ENCODE measurements at regions not wholly inside any gene's neighbourhood (a gene's known extent, or its start where the extent isn't known, plus 50 kb on each side); places are given as distances from the start of the nearest gene placed in this dataset.
"Not testable (repeated sequence)": the region's sequence is repeated elsewhere in the genome, so short reads cannot be mapped to it uniquely, and the experiment has no call there.

DNA sequence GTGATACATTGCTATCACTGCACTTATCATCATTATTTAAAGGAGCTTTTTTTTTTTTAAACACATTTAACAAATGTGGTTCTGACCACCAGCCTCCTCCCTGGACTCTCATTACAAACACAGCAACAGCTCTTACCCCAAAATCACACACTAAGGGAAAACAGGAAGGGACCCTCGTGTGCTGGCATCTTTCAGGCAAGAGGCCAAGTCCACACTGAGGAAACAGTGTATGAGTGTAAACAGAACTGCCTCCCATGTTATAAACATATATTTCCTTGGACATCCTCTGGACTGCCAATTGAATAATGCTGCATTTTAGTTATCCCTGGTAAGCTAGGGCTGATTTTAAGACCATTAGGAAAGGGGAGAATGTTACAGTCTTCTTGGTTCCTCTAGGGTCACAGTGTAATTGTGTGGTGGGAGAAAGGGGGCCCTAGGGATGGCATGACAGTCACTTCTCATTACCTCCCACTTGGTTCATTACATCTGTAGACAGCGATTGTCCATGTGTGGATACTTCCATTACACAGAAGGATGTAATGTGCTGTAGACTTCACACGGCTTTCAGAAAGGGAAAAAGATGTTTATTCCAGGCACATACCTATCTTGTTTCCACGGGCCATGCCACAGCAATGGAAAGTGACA is 244.6 kb upstream of the TET2 start:
- DNase-seq, result no peak

DNA sequence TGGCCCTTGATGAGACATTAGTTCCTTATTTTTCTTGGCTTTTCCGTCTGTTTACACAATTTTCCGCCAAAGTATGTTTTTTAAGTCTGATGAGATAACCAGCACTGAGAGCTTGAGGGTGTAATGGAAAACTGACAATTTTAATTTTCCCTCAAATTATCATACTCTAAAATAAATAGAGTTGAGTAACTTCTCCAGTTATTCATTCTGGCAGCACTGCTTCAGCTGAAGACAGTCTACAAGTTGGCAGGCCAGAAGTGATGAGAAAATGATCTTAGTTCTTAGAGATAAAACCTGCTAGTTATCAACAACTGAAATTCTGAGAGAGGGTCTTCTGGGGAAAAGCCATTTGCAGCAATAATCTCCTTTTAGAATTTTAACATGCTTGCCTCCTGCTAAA is 241.6 kb upstream of the TET2 start:
- DNase-seq, result no peak

DNA sequence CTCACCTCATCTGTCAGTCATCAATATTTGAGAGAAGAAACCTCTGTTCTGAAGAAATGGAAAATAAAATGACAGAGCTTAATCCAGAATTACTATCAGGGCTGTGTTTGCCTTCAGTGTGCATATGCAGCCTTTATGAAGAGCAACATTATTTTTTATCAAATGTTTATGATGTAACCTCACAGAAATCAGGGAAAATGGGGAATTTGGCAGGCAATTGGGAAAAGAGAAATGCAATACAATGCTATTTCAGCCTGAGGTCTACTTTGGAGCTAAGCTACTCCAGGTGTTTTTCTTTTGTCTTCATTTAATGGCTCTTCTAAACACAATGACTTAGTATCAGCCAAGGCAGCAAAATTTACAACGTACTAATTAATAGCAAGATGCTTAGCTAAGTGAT is 241.1 kb upstream of the TET2 start:
- no peak for DNase-seq

DNA sequence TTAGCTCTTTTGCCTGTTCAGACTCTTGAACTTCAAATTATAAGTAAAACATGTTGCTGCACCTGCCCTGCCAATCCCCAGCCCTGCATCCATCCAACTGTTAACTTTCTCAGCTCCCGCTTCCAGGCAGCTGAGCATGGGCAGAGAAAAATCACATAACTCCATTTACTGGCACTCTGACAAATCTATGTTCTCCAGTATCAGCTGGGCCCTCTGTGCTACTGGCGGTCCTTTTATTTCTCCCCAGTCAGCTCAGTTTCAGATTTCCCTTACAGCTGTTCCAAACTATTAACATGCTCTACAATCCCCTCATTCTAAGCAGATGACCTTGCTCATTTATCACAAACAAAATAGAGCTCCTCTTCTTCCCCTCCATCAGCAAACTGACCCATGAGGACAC is 240.4 kb upstream of the TET2 start:
- peak; percentile 54 for DNase-seq

DNA sequence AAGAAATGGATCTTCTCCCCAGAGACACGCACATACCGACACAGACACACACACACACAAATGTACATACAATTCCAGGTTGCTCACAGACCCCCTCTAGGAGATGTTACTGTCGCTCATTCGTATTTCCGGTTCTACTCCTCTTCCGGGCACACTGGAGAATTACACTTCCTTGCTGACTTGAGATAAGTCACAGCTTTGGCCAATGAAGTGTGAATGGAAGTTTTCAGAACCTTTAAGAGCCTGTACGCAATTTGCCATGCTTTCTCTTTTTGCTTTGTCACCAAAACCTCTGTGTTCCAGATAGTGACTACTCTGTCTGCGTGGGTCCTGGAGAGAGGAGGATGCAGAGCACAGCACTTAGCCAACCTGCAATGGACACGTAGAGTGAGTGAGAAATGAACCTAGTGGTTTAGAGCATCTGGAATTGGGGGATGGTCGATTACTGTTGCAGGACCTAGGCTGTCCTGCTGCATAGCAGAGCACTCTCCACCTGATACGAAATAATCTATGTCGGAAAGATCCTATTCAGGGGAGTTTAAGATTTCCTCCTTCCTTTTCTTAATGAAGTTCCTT is 239.5 kb upstream of the TET2 start:
- no peak for DNase-seq

DNA sequence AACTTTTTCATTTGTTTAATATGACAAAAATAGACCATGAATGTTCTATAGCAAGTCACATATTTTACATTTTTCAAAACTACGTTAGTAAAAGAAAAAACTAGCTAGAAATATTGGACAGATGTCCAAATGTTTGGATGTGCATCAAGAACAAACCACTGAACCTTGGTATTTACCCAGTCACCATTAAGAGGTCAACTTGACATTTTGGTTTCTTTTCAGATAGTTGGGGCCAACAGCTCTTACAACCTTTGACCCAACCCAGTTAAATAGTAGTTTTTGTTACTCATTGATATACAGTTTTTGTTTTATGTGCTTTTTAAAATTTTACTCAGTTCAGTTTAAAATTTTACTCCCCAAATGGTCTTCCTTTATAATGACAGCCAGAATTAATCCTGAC is 238.7 kb upstream of the TET2 start:
- no peak for DNase-seq

DNA sequence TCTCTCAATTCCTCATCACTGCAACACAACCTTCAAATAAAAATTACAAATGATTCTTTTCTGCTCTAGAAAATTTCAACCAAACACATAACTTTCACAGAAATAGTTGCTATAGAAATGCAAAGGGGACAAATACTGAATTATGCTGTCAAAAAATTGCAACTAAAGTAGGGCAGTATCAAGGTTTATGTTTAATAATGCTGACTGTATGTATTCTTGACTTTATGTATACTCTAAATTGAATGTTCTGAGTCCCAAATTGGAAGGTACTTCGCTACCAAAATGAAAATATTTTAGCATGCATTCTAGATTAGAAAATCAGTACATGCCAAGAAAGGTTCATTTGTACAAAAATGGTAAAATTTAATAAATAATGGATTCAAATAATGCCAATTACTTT is 237.3 kb upstream of the TET2 start:
- no peak for DNase-seq

DNA sequence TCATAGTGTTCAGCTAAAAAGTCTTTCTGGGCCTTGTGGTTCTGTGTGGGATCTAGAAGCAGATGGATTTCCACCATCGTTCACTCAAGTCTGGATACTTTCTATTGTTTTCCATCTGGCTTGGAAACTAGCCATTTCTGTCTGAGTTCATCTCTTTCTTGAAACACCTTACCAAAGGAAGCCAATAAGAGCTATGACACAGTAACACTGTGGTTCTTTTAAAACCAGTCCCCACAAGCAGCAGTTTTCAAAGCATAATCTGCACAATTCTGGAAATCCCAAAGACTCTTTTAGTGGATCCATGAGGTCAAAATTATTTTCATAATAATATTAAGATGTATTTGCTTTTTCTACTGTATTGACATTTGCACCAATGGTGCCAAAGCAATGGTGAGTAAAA is 234.2 kb upstream of the TET2 start:
- DNase-seq, result no peak

DNA sequence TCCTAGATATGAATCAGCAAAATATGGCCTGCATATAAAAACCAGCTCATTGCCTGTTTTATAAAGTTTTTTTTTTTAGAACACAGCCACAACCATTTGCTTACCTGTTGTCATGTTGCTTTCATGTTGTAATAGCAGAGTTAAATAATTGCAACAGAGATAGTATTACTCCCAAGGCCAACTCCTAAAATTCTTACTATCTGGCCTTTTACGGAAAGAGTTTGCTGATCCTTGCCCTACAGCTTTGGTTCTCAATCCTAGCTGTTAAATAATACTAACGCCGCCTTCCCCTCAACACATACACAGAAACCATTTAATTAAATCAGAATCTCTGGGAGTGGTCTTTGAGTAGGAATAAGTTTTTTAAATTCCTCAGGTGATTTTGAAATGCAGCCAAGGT is 231.3 kb upstream of the TET2 start:
- no peak for DNase-seq

DNA sequence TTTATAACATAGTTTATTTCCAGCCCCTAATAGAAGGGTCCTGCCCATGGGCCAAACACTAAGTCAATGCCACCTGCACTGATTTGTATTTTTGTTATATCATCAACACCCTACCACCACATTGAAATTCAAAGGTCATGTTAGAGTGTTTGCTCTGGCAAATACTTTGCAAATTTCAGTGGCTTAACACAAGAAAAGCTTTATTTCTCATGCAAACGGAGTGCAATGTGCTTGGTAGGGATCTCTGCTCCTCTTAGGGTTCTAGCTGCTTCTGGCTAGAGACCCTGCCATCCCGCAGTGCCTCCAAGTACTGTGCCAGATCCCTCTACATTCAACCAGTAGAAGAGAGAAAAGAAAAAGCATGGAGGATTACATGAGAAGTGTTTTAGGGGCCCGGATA is 230.8 kb upstream of the TET2 start:
- DNase-seq, result no peak

DNA sequence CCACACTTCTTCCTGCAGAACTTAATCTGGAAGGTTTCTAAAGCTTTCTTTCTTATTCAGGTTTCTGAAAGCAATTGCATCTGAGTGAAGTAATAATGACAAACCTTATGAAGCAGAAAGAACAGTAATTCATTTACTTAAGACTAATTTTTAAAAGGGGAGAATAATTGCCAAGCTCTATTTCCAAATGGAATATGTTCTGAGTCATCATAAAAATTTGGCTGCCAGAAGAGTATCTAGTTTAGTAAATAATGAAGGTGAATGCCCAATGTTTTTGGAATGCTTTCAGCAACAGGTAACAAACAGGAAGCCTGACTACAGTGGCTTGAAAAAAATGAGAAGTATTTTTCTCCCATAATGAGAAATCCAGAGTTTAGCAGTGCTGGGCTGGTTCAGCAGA is 227.3 kb upstream of the TET2 start:
- DNase-seq, result no peak

DNA sequence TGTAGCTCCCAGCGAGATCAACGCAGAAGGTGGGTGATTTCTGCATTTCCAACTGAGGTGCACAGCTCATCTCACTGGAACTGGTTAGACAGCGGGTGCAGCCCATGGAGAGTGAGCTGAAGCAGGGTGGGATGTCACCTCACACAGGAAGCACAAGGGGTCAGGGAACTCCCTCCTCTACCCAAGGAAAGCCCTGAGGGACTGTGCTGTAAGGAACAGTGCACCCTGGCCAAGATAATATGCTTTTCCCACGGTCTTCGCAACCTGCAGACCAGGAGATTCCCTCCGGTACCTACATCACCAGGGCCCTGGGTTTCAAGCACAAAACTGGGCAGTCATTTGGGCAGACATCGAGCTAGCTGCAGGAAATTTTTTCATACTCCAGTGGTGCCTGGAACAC is 216.4 kb upstream of the TET2 start:
- DNase-seq, result no peak

DNA sequence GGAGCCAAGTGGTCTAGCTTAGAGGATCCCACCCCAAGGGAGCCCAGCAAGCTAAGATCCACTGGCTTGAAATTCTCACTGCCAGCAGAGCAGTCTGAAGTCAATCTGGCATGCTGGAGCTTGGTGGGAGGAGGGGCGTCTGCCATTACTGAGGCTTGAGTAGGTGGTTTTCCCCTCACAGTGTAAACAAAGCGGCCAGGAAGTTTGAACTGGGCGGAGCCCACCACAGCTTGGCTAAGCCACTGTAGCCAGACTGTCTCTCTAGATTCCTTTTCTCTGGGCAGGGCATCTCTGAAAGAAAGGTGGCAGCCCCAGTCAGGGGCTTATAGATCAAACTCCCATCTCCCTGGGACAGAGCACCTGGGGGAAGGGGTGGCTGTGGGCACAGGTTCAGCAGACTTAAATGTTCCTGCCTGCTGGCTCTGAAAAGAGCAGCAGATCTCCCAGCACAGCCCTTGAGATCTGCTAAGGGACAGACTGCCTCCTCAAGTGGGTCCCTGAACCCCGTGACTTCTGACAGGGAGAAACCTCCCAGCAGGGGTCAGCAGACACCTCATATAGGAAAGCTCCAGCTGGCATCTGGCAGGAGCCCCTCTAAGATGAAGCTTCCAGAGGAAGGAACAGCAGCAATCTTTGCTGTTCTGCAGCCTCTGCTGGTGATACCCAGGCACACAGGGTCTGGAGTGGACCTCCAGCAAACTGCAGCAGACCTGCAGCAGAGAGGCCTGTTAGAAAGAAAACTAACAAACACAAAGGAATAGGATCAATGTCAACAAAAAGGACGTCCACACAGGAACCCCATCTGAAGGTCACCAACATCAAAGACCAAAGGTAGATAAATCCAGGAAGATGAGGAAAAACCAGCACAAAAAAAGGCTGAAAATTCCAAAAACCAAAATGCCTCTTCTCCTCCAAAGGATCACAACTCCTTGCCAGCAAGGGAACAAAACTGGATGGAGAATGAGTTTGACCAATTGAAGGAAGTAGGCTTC is 215.6 kb upstream of the TET2 start:
- DNase-seq, result not testable (repeated sequence)

DNA sequence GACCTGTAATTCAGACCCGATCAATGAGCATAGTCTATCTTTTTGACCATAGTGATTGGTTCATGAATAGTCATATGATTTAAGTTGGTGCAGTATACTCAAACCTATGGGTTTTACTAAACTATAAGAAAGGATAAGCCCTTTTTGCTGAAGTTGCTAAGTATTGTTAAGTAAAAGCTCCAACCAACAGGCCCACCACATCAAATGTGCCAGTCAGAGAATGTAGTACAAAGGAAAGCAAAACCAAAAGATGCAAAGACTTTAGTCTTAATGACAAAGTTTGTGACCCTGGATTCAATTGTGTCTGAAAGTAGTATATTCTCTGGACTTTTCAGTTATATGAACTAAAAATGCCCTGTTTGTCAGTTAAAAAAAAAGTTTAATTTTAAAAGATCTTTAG is 208.1 kb upstream of the TET2 start:
- DNase-seq, result no peak

DNA sequence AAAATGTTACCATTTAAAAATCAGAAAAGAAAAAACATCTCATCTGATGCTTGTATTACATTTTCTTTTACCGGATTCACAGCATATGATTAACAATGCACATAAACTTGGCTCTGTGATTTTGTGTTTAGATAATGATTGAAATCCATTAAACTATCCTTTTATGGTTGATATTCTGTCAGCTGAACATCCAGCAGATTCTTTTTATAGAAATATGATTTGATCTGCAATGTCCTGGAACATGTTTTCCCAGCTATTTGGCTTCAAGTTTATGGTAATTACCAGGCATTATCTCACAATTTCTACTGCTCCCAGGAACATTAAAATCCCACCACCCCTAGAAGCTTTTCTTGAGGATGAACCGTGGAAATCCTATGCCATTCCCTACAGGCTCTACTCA is 205.7 kb upstream of the TET2 start:
- no peak for DNase-seq

DNA sequence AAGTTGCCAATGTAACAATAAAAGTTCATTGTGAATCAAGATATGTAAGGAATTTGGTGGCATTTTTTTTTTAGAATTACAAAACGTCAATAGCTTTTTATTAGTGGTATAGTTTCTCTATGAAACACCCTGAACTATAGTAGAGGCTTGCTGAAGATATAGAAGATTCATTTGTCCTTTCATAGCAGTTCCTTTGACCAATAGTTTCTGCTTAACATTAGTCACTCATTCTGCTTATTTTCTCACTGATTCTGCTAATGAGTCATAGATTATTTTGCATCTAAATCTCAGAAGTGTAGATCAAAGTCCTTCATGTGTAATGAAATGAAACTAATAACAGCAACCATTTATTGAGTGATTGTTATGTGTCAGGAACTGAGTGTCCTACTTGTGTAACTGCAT is 205.0 kb upstream of the TET2 start:
- DNase-seq, result no peak

DNA sequence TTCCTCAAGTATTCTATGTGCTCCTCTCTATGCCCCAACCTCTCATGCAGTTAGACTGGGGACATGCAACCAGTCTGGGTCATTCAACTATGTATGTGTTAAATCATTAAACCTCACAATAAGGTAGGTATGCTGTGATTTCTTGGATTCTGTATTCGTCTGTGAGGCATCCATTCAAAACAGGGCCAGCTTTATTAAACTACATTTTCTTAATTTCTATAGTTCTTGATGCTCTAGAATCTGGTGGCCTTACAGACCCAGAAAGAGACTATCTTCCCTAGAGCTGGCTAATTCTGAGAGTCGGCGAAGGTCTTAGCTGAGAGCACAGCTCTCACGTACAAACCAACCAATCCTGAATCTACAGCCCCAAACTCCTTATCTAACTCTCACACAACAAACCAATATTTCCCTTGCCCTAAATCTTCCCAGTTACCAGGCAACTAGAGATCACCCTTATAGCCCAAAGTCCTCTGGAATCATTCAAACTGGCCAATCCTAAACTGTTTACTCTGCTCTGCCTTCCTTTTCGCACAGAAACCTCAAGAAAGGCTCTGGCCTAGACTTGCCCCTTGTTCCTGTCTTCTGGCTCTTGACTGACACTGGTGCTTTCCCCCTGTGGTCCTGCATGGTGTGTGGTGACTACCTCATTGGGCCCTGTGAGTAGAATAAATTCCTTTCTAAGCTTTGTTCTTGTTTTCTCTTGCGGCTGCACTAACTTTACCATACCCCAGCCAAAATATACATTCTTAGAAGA is 203.5 kb upstream of the TET2 start:
- DNase-seq, result no peak

DNA sequence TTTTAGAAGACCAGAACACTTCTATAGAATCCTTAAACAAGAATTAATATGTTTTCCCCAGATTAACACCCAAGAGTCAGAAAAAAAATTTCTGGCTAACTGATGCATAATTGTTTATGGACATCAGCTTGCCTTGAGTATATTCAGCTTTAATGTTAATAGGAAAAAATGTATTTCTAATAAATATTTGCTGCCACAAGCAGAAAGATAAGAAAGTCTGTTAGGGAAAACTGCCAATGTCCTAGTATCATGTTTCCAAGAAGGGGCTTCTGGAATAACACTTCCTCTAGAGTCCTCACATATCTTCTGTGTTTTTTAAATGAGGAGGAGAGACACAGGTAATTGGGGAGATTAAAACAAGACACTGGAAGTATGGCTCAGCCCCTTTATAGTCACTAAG is 202.1 kb upstream of the TET2 start:
- no peak for DNase-seq

DNA sequence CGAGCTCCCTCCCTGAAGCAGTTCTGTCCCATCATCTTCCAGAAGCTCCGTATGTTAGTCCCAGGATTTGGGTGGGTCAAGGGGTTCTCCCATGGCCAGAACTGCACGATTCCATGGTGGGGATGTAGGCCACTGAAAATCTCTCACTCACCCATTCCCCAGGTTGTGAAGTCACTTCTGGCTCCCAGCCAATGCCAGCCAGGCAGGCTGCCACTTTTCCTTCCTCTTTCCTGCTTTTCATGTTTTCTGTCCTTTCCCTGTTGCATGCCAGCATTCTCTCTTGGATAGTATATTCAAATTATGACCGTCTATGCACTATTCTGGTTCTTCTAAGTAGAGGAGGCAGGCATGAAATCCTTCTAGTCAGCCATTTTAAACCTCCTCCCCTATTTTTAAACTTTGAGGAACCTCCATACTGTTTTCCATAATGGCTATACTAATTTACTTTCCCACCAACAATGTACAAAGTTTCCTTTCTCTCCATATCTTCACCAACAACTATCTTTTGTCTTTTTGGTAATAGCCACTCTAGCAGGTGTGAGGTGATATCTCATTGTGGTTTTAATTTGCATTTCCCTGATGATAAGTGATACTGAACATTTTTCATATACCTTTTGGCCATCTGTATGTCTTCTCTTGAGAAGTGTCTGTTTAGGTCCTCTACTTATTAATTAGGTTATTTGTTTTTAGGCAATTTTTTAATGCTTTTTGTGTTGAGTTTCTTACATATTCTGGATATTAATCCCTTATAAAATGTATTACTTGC is 182.1 kb upstream of the TET2 start:
- no peak for DNase-seq

DNA sequence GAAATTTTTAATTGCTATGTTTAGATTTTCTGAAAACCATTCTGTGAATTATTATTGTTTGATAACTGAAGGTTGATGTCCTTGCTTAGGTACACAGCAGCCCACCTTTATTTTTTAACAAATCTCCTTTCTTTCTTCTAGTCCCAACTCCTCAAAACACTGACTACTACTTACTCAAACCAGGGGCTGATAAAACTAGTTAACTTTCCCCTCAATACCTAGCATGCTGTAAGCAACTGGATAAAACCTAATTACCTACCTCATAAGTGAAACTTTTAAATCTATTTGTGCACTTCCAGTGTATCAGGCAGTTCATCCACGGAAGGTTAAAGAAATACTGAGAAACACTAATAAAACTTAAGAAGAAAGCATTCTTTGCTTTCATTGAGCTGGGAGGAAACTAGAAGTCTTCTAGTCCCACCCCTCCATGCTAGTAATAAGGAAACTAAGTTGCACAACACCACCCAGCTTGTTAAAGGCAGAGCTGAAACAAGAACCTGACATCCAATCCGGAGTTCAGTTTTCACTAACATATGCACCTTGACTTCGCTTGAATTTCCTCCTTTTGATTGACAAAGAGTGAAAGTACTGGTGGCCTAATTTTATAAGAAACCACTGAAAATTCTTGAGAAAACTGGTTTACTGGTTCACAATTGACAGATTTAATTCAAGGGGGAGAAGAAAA is 180.2 kb upstream of the TET2 start:
- no peak for DNase-seq

DNA sequence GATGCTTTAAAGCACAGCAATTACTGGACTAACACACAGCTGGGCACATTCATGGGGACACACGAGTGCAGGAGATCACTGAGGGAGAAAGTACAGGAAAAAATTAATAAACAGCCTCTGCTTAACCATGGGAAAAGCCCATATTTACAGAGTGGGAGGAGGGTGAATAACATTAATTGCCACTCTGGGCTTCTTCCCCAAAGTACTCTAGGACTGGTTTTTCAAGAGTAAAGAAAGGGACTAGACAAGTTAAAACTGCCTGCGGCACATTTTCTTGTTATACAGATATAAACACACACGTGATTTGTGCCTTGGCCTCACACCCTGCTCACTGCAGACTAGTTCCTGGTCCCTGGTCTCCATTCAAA is 179.7 kb upstream of the TET2 start:
- DNase-seq, result no peak

Data from NCI-H446 treated with DMSO at 0.1 percent for 48 hours (cell line).